Epithelial cell of esophagus (primary cell): ENCODE measurements at regions not wholly inside any gene's neighbourhood (a gene's known extent, or its start where the extent isn't known, plus 50 kb on each side); places are given as distances from the start of the nearest gene placed in this dataset.

Source experiments
- DNase-seq: peaks from one replicate; pipeline ENCODE4 v3.0.0; 2010; ENCODE audit warnings: low read depth
- H3K4me3 ChIP-seq: 2 replicates; pipeline ENCODE4 v1.5.1; 2011; ENCODE audit warnings: mild to moderate bottlenecking, low read length, control low read depth
- TF ChIP-seq, protein P1 (sequence below): IDR thresholded peaks from 2 replicates; pipeline ENCODE4 v1.5.1; 2011; ENCODE audit warnings: low read depth, mild to moderate bottlenecking, low read length, control low read depth, inconsistent platforms; ENCODE audit not compliant: insufficient read depth; ENCODE audit errors: missing control alignments

DNA sequence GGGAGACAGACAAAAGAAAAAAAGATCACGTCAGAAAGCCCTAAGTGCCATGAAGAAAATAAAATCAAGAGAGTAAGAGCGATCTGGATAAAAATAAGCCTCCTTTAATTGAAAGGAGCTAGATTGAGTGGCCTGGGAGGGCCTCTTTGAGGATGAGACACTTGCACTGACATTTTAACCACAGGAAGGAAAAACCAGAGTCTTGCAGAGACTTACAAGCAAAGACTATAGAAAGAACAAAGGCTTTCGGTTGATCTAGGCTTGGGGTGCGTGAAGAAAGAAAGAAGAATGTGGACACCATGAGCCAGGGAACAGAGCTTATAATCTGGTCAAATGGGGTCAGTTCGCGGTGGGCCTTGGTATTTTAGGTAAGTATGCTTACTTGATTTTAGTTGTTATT is 342.7 kb downstream of the COG6 start:
- DNase-seq, result no peak
- H3K4me3 ChIP-seq, result no peak overlapping the region
- TF ChIP-seq, protein P1, sequence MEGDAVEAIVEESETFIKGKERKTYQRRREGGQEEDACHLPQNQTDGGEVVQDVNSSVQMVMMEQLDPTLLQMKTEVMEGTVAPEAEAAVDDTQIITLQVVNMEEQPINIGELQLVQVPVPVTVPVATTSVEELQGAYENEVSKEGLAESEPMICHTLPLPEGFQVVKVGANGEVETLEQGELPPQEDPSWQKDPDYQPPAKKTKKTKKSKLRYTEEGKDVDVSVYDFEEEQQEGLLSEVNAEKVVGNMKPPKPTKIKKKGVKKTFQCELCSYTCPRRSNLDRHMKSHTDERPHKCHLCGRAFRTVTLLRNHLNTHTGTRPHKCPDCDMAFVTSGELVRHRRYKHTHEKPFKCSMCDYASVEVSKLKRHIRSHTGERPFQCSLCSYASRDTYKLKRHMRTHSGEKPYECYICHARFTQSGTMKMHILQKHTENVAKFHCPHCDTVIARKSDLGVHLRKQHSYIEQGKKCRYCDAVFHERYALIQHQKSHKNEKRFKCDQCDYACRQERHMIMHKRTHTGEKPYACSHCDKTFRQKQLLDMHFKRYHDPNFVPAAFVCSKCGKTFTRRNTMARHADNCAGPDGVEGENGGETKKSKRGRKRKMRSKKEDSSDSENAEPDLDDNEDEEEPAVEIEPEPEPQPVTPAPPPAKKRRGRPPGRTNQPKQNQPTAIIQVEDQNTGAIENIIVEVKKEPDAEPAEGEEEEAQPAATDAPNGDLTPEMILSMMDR, result no peak

DNA sequence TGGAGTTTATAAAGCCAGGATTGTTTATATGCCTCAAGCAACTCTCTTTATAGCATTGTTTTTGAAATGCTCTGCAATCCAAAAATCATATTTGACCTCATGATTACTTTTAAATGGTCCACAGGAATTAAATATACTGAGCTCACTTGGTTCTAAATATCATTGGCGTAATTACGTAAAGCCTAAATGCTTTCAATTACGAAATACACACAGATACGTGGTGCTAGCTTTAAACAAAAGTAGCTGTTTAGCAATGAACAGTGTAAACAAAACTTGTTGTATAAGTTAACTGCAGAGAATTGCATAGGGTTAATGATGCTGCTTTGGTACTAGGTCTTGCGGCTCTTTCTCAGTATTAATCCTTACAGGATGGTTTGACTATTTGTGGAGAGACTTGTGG is 346.6 kb downstream of the COG6 start:
- TF ChIP-seq, protein P1, result no peak
- no peak overlapping the region for H3K4me3 ChIP-seq
- DNase-seq, result no peak

DNA sequence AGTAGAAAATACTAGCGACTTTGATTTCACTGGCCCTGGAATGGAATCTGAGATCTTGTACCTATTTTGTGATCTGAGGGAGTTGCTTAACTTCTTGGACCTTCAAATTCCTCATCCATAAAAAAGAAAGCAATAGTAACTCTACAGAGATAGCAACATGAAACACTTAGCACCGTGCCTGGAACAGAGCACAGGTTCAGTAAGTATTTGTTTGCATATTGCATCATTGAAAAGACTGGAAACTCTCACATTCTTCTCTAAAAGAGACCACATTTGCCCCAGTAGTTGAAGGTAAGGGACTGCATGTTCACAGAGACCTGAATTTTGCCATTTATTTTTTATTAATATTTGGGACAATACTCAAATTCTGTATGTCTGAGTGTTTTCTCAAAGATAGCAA is 358.1 kb downstream of the COG6 start:
- TF ChIP-seq, protein P1, result no peak
- DNase-seq, result no peak

DNA sequence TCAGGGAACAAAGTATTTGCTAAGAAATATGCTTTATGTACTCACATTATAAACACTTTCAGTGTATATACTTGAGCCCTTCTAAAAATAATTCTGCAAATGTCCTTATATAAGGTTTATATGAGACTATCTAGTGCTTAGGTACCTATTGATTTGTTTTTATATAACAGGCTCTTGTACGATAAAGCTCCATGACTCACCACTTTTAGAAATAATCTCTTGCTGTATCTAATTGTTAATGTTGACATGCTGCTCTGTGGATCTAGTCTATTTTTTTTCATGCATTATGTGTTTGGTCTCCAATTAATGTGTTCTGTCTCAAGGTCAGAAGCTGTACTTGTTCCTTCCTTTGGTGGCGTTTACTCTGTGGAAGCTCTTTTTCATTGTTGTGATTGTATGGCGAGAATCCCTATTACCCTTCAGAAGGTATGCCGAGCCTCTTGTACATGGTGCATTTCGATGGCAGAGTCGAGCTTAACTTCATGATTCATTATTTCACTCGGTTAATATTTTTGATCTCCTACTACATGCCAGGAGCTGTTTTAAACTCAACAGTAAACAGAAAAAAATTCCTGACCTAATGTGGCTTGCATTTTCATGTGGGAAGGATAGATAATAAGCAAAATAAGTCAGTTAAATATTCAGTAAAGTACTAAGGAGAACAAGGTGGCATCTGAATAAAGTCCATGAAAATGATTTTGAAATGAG is 361.6 kb downstream of the COG6 start:
- no peak for DNase-seq
- TF ChIP-seq, protein P1, result no peak
- H3K4me3 ChIP-seq, result no peak overlapping the region

More for the DNA sequence above, 358.1 kb downstream of the COG6 start:
- no peak overlapping the region for H3K4me3 ChIP-seq

DNA sequence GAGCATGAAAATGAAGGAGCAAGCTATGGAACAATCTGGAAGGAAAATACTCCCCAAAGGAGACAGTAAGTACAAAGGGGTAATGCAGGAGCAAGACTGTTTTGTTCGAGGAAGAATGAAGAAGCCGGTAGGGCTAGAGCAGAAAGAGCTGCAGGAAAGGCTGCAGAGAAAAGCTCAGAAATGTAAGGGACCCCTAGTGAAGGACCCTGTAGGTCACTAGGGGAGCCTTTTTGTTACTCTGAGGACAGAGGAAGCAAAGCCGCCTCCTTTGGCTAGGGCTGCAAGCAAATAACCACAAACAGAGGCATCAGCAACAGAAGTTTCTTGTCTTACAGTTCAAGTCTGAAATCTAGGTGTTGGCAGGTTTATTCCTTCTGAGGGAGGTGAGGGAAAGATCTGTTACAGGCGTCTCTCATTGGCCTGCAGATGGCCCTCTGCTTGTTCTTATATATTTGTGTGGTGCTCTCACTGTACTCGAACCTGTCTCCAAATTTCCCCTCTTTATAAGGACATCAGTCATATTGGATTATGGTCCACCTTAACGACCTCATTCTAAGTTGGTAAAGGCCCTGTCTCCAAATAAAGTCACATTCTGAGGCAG is 362.3 kb downstream of the COG6 start:
- no peak overlapping the region for H3K4me3 ChIP-seq
- TF ChIP-seq, protein P1, result peak; percentile 16
- no peak for DNase-seq

DNA sequence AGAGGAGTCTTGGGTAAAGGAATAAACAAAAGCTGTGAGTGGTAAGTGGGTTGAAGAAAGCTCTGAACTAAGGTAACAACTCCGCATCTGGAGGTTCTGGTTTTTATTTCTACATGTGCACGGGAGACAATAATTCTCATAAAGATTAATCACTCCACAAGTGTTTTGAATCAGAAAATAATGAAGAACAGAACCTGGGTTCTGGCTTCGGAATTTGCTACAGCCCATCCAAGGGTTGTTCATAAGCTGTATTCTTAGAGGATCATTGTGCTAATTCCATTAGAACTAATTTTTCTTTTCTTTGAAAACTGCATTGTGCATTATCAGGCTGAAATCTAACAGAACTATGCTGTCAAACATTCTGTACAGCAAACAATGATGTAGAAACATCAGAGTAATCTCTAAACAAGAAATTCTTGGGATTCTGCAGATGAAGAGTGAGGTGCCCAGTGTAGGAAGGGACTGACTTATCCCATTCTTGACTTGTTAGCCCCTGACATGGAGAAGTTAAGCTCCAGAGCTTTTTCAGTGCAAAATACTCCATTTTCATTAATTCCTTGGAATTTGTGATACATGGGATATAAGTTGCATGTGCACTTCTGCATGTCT is 368.2 kb downstream of the COG6 start:
- TF ChIP-seq, protein P1, result no peak
- no peak overlapping the region for H3K4me3 ChIP-seq
- no peak for DNase-seq
